HG02981 (cell line): ENCODE measurements at regions not wholly inside any gene's neighbourhood (a gene's known extent, or its start where the extent isn't known, plus 50 kb on each side); places are given as distances from the start of the nearest gene placed in this dataset.
"Not testable (repeated sequence)": the region's sequence is repeated elsewhere in the genome, so short reads cannot be mapped to it uniquely, and the experiment has no call there.

Source experiments
- ATAC-seq: cut with Tn5 transposase; IDR thresholded peaks from one replicate; pipeline ENCODE4 v1.9.1; 2021; ENCODE audit warnings: mild to moderate bottlenecking, moderate library complexity; ENCODE audit not compliant: unreplicated experiment

- ATAC-seq, result no peak
These were observed 525.1 kb downstream of the KIF20B start for GRCh38 chr10:90226517-90226916.

DNA sequence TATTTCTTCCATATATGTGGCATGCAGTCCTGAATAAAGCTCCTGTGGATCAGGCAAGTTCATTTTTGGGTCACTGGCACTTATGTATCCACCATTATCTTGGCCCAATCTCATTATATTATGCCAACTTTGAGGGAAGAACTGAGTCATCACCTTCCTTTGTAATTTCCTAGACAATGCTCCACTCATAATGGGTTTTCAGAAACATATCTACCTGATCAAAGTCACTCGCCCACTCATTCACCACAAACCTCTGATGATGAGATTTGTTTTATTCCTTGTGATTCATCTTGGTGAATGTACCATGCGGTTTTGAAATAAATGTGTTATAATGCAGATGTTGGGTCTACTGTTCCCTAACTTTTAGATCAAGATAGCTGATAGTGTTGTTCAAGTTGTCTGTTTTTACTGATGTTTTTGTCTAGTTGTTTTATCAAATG is 525.8 kb downstream of the KIF20B start:
- ATAC-seq, result no peak

- no peak for ATAC-seq
These were observed 526.4 kb downstream of the KIF20B start for GRCh38 chr10:90227786-90228185.

DNA sequence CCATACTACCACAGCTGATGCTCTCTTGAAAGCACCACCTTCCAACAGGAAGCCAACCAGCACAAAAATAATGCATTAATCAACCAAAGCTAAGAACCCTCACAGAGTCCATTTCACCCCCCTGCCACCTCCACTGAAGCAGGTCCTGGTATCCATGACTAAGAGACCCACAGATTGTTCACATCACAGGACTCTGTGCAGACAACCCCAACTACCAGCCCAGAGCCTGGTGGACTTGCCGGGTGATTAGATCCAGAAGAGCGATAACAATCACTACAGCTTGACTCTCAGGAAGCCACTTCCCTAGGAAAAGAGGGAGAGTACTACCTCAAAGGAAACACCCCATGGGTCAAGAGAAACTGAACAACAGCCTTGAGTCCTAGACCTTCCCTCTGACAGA is 528.1 kb downstream of the KIF20B start:
- no peak for ATAC-seq

GRCh38 chr10:90233805-90234204 is 532.4 kb downstream of the KIF20B start:
- not testable (repeated sequence) for ATAC-seq

DNA sequence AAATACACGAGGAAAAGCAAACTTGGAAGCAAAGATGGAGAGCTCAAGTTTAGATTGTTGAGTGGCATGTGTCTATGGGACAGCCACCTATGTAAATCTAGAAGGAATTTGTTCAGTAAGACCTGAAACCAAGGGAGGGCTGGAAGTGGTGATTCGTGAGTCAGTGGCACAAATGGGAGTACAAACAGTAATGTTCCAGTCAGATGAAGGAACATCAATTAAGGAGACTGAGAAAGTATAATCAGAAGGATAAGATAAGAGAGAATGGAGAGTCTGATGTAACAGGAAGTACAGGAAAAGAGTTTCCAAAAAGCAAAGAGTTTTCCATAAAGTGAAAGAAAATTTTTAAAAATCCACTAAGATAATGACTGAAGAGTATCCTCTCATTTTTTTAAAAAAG is 544.2 kb downstream of the KIF20B start:
- ATAC-seq, result no peak

GRCh38 chr10:90250784-90251183 is 549.4 kb downstream of the KIF20B start:
- not testable (repeated sequence) for ATAC-seq

DNA sequence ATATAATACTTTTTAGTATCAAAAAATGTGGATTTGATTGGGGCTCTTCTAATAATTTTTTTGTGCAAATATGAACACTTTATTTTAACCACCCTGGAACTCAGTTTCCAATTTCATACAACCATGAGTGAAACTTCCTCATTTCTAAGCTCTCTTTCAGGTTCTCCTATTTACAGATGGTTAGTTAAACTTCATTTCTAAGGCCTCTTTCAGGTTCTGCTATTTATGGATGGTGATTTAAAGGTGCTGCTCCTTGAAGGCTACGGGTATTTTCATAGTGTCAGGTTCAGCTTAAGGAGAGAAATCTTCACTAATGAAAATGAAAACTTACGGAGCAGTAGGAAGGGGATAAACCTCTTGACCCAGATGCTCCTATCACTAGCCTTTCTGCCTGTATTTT is 568.3 kb downstream of the KIF20B start:
- ATAC-seq, result no peak

GRCh38 chr10:90274721-90275468 is 573.5 kb downstream of the KIF20B start:
- ATAC-seq, result no peak

DNA sequence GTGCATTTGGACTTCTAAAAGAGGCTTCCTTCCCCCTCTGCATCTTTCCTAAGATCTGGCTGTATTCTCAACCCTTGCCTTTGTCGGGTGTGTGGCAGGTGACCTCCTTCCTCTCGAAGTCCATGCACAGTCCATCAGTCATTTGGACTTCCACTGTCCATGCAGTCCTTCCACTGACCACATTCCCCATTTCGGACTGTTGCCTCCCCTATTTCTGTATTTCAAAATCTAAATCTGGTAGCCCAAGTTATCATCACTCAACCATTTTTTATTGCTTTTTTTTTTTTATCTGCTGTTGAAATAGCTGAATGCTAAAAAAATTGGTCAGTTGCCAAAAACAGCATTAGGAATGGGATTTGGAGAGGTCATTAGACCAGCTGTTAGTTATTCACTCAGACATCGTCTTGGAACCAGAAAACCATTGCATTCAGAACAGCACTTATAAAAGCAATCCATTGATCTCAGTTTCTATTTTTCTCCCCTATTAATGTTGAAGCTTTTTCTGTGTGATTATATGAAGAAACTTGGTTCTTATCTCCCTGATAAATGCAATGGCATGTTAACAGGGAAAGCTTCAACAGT is 575.6 kb downstream of the KIF20B start:
- no peak for ATAC-seq

DNA sequence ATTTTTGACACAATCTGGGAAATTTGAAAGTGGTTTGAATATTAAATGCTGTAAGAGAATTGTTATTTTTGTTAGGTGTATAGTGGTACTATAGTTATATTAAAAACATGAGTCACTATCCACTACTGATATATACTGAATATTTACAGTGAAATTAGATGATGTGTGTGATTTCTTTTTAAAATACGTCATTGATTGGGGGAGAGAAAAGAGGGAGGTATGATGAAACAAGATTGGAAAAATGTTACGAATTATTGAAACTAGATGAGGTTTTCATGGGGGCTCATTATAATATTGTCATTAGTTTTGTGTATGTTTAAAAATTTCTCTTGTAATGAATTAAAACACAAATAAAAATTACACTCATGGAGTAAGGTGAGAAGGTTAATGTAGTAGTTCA is 571.4 kb downstream of the HTR7 start:
- ATAC-seq, result no peak

- ATAC-seq, result no peak
These were observed 570.9 kb downstream of the HTR7 start for GRCh38 chr10:90286941-90287340.

- ATAC-seq, result no peak
These were observed 569.4 kb downstream of the HTR7 start for GRCh38 chr10:90288391-90288933.

DNA sequence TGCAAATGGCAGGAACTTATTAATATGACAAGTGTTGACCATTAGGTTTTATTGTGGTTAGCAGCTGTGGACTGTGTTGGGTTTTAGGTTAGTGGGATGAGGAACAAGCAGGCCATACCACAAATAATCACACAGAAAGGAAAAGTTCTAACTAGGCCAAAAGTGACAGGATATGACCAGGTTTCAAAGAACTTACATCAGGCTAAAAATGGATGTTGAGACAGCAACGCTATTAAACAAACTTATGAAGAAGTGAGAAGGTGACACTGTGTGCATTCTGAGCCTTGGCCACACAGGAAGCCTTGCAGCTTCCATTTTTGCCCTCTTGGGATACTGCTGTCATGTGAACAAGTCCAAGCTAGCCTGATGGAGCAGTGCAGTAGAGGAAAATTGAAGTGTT is 568.8 kb downstream of the HTR7 start:
- no peak for ATAC-seq

GRCh38 chr10:90293616-90294015 is 564.2 kb downstream of the HTR7 start:
- no peak for ATAC-seq

DNA sequence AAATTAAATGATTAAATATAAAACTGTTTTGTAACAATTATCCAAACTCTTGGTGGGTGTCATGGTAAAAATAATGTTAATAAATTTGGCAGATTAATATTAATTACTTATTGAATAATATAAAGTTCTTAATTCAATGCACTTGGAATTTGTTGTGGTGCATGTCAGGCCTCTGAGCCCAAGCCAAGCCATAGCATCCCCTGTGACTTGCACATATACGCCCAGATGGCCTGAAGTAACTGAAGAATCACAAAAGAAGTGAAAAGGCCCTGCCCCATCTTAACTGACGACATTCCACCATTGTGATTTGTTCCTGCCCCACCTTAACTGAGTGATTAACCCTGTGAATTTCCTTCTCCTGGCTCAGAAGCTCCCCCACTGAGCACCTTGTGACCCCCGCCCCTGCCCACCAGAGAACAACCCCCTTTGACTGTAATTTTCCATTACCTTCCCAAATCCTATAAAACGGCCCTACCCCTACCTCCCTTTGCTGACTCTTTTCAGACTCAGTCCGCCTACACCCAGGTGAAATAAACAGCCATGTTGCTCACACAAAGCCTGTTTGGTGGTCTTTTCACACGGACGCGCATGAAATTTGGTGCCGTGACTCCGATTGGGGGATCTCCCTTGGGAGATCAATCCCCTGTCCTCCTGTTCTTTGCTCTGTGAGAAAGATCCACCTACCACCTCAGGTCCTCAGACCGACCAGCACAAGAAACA is 562.9 kb downstream of the HTR7 start:
- not testable (repeated sequence) for ATAC-seq

- ATAC-seq, result not testable (repeated sequence)
These were observed 555.8 kb downstream of the HTR7 start for GRCh38 chr10:90302031-90302430.

DNA sequence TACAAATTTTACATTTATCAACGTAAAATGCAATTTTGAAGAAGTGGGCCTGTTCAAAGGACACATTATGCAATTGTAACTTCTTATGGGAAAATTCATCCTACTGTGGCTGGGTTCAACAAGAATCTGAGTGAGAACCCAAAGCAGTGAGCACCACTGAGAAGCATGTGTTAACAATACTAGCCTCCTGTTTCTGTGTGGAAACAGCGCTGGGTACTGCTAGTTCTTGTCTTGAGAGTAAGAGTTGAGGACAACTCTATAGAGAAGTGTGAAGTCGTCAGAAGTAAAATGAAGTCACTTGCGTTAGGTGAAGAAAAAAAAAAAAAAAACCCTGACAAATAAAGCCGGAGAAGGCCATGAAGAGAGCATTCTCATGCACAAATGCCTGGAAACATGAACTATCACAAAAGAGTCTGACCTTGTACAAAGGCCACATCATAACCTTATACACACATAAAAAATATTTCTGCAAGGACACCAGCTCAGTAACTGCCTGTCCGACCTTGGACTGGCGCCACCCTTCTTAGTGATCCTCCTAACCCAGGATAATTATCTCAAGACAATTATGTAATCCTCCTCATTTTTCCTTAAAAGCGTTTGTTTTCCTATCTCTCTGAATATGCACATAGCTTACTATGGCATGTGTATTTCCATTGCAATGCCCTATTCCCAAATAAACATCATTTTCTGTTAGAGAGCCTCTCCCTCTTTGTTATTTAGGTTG is 554.9 kb downstream of the HTR7 start:
- no peak for ATAC-seq

DNA sequence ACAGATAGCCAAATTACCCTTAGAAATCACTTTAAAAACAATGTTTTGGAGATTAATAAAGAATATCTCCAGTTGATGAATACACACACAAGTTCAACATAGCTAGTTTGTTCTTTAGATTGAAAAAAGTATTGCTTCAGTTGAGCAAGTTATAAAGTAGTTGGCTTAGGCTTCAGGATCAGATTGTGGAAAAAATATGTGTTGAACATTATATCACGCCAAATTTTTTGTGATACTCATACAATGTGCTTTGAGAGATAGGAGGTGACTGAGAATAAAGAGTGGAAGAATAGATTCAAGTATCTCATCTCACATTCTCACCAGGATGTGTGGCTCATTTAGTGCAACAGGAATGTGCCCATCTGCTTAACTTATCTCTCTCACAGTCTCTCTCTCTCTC is 553.3 kb downstream of the HTR7 start:
- no peak for ATAC-seq

- ATAC-seq, result no peak
These were observed 551.7 kb downstream of the HTR7 start for GRCh38 chr10:90306187-90306586.

- ATAC-seq, result no peak
These were observed 549.6 kb downstream of the HTR7 start for GRCh38 chr10:90308223-90308622.
